C4-2B (cell line): ENCODE measurements at regions not wholly inside any gene's neighbourhood (a gene's known extent, or its start where the extent isn't known, plus 50 kb on each side); places are given as distances from the start of the nearest gene placed in this dataset.

Experiments used
- H3K27ac ChIP-seq: fragments of 450-650 bp; 2 replicates; pipeline ENCODE4 v1.5.1; 2017
- ZFX ChIP-seq: fragments of 450-650 bp; IDR thresholded peaks from 2 replicates; pipeline ENCODE4 v1.6.1; 2017
- TF ChIP-seq, protein P1 (sequence below): fragments of 450-650 bp; conservative IDR thresholded peaks from 2 replicates; pipeline ENCODE4 v1.5.1; 2017; ENCODE audit warnings: mild to moderate bottlenecking

DNA sequence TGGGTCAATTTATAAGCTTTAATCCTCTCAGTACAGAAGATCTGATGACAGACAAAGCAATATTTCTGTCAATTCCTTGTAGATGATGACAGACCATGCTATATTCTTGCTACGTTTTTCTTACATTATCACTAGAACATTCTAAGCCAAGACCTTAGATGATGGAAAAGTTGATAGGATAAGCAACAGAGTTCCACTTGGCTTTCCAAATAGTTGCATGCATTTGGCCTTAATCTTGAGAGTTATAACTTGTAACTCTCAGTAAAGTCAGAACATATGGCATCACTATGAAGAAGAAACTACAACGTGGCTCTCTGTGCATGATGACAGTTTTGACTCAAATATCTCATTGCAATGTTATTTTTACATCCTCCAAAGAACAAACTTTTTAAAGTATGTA, 544.3 kb upstream of the LRRC4C start:
- TF ChIP-seq, protein P1, sequence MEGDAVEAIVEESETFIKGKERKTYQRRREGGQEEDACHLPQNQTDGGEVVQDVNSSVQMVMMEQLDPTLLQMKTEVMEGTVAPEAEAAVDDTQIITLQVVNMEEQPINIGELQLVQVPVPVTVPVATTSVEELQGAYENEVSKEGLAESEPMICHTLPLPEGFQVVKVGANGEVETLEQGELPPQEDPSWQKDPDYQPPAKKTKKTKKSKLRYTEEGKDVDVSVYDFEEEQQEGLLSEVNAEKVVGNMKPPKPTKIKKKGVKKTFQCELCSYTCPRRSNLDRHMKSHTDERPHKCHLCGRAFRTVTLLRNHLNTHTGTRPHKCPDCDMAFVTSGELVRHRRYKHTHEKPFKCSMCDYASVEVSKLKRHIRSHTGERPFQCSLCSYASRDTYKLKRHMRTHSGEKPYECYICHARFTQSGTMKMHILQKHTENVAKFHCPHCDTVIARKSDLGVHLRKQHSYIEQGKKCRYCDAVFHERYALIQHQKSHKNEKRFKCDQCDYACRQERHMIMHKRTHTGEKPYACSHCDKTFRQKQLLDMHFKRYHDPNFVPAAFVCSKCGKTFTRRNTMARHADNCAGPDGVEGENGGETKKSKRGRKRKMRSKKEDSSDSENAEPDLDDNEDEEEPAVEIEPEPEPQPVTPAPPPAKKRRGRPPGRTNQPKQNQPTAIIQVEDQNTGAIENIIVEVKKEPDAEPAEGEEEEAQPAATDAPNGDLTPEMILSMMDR: no peak
- TF ChIP-seq ZFX: no peak
- no peak overlapping the region for H3K27ac ChIP-seq

DNA sequence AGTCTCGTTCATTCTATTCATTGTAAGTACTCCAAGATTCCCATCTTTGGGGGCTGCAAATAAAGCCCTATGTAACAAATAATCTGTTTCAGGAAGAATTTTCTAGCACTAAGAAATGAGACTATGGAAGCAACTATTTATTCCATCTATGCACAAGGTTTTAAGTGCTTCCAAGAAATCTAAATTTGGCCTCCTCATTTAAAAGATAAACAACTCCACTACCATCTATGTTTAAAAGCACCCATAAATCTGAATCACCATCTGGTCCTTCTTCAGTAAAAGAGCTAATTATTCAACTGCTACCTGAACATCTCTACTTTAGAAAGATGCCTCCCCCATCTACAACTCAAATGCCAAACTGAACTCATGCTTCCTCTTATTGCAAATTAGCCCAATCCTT, 547.3 kb upstream of the LRRC4C start:
- no peak for TF ChIP-seq ZFX
- TF ChIP-seq, protein P1: no peak
- H3K27ac ChIP-seq: no peak overlapping the region

DNA sequence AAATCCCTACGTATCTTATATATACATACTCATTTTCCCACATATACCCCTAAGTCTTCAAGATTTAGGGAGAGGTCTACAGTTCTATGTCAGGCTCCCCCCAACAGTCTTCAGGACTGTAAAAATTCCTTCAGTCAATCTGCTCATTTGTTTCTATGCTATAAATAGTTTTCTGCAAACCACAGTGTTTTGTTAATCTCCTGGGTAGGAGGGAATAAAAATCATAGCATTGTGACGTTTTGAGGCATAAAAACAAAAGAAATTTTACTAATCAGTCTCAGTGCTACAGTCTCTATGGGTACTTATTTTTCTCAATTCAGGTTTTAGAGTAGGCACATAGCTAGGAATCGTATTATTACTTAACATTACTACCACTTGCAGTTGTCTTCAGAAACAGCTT, 552.8 kb upstream of the LRRC4C start:
- H3K27ac ChIP-seq: no peak overlapping the region
- TF ChIP-seq, protein P1: no peak
- TF ChIP-seq ZFX: no peak

DNA sequence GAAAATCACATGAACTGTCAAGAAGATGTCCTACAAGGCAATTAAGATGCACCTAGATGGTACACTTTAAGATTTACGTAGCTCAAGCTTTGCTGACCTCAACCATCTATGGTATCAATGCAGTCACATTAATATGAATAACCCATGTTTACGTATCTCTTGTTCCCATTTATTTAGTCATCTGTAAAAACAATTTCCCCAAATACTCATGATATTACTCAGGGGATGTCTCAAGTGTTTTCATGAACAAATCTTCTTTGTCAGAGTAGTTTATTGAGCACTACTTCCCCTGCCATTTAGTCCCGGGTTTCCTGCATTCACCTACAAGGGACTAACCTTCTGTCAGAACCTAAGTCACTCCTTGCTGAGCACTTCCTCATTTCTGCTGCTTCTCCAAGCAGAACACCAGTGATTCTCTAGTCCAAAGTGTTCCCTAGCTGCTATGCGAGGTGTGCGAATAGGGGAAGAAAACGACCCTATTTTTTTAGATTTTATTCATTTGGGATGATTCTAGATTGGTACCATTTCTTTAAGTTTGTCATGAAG, 554.3 kb upstream of the LRRC4C start:
- TF ChIP-seq, protein P1: no peak
- TF ChIP-seq ZFX: no peak
- H3K27ac ChIP-seq: no peak overlapping the region

DNA sequence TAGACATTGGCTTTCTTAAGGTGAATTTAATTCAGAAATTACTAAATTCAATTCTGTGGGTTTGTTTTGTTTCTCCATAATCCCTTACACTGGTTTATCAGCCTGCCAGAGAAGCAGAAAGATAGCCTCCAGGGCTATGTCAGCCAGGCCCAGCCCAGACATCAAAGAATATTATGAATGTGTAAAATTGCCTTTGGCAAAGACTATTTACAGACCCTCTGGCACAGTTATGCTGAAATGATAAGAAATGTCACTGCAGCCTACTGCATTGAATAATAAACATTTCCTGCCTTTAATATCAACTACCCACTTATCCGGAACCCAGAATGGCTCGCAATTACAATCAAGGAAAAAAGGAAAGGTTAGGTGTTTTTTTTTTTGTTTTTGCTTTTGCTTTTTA, 562.5 kb upstream of the LRRC4C start:
- H3K27ac ChIP-seq: no peak overlapping the region
- no peak for TF ChIP-seq ZFX
- TF ChIP-seq, protein P1: no peak

DNA sequence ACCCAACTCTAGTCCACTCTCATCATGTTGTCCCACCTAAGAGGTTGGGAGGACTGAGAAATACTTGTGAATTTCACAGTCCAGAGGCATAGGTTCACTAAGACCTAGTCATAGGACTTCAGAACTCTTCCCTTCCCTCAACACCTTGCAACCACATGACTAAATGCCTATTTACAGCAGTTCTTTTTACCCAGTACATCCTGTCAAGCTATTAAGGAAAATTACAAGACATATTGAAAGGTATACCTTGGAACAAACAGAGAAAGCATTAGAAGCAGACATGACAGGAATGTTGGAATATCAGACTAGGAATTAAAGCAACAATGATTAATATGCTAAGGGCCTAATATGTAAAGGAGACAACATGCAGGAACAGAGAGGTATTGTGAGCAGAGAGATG, 563.8 kb upstream of the LRRC4C start:
- no peak overlapping the region for H3K27ac ChIP-seq
- no peak for TF ChIP-seq ZFX
- TF ChIP-seq, protein P1: no peak

DNA sequence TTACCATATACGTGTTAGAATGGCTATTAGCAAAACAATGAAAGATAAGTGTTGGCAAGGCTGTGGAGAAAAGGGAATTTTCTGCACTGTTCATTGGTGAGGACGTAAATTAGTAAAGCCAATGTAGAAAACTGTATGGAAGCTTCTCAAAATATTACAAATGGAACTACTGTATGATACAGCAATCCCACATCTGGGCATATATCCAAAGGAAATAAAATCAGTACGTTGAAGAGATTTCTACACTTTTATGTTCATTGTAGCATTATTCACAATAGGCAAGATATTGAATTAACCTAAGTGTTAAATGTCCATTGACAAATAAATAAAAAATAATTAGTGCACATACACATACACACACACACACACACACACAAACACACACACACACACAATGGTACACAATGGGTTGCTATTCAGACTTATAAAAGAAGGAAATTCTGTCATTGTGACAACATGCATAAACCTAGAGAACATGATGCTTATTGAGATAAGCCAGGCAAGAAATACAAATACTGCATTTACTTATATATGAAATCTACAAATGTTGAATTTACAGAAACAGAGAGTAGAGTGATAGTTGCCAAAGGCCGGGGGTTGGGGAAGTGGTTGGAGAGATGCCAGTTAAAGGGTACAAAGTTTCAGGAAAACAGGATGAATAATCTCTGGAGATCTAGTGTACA, 565.8 kb upstream of the LRRC4C start:
- TF ChIP-seq, protein P1: no peak
- TF ChIP-seq ZFX: no peak

More for the DNA sequence above, 565.8 kb upstream of the LRRC4C start:
- H3K27ac ChIP-seq: no peak overlapping the region
